CD4-positive, alpha-beta T cell (primary cell): ENCODE measurements at regions not wholly inside any gene's neighbourhood (a gene's known extent, or its start where the extent isn't known, plus 50 kb on each side); places are given as distances from the start of the nearest gene placed in this dataset.
"Not testable (repeated sequence)": the region's sequence is repeated elsewhere in the genome, so short reads cannot be mapped to it uniquely, and the experiment has no call there.

Experiments
- ATAC-seq: fragments of 200-7000 bp; cut with Tn5 transposase; one replicate; pipeline ENCODE4 v1.10.0; 2022; ENCODE audit warnings: mild to moderate bottlenecking; ENCODE audit not compliant: poor library complexity
- CTCF ChIA-PET: fragments of 350-600 bp; sonication (Branson Sonifier 250); formaldehyde crosslinking; loops from one replicate; lab custom pipeline; 2021; ENCODE audit warnings: antibody characterized with exemption, inconsistent platforms; lab: Charles Lee
- POLR2A ChIA-PET: fragments of 350-600 bp; sonication (Branson Sonifier 250); formaldehyde crosslinking; loops from one replicate; lab custom pipeline; 2021; ENCODE audit warnings: antibody characterized with exemption, inconsistent platforms; lab: Charles Lee
- DNase-seq, 14 experiments: peaks; one replicate each; pipeline ENCODE4 v3.0.0-alpha.2; 2013 to 2020; ENCODE audit warnings: mixed read lengths in 2 of 14
- H3K27ac ChIP-seq, 2 donors: one replicate each; pipeline versions ENCODE4 v1.5.1 to v1.7.0; 2013; ENCODE audit warnings: low read length in 2 of 2, low read depth in 1 of 2, mild to moderate bottlenecking in 1 of 2
- H3K27me3 ChIP-seq, 2 experiments: 1 replicate in 1 of 2; 2 replicates in 1 of 2; pipeline versions ENCODE4 v1.6.1 to v1.7.0; 2013; ENCODE audit warnings: low read length in 2 of 2, control low read depth in 1 of 2, mild to moderate bottlenecking in 1 of 2, moderate library complexity in 1 of 2; ENCODE audit not compliant: insufficient read depth in 2 of 2, control insufficient read depth in 1 of 2
- H3K36me3 ChIP-seq: one replicate; pipeline ENCODE4 v1.6.1; 2013; ENCODE audit warnings: low read length, control low read depth; ENCODE audit not compliant: insufficient read depth
- H3K4me1 ChIP-seq: one replicate; pipeline ENCODE4 v1.6.1; 2013; ENCODE audit warnings: low read length, control low read depth; ENCODE audit not compliant: insufficient read depth
- H3K4me3 ChIP-seq: one replicate; pipeline ENCODE4 v1.5.1; 2013; ENCODE audit warnings: mild to moderate bottlenecking, low read length, moderate library complexity
- H3K9me3 ChIP-seq, 2 experiments: 1 replicate in 1 of 2; 2 replicates in 1 of 2; pipeline versions ENCODE4 v1.6.1 to v1.7.0; 2013; ENCODE audit warnings: low read length in 2 of 2, mild to moderate bottlenecking in 2 of 2, control low read depth in 1 of 2, moderate library complexity in 1 of 2; ENCODE audit not compliant: control insufficient read depth in 1 of 2, insufficient read depth in 1 of 2
- H3K27ac Mint-ChIP-seq: one replicate; pipeline ENCODE4 v1.8.0; 2020; ENCODE audit warnings: mixed read lengths
- H3K27me3 Mint-ChIP-seq: one replicate; pipeline ENCODE4 v1.8.0; 2021; ENCODE audit warnings: mixed read lengths
- H3K36me3 Mint-ChIP-seq: one replicate; pipeline ENCODE4 v1.8.0; 2021; ENCODE audit warnings: low read depth, mixed read lengths
- H3K4me1 Mint-ChIP-seq: one replicate; pipeline ENCODE4 v1.8.0; 2021; ENCODE audit warnings: low read depth, mixed read lengths
- H3K4me3 Mint-ChIP-seq: one replicate; pipeline ENCODE4 v1.8.0; 2020; ENCODE audit warnings: mild to moderate bottlenecking, mixed read lengths
- H3K9me3 Mint-ChIP-seq: one replicate; pipeline ENCODE4 v1.8.0; 2020; ENCODE audit warnings: mixed read lengths
- CTCF ChIP-seq: fragments of 200-600 bp; IDR thresholded peaks from one replicate; pipeline ENCODE4 v1.8.0; 2022; ENCODE audit warnings: antibody characterized with exemption, mild to moderate bottlenecking
- intact Hi-C, 2 experiments: fragments of 100-400 bp; cut with DNase I in 1 of 2; cut with micrococcal nuclease in 1 of 2; formaldehyde crosslinking; loops; one replicate each; pipeline versions ENCODE4 v1.15.1 to v1.9.0; 2023 to 2025; cut with DNase I, micrococcal nuclease

DNA sequence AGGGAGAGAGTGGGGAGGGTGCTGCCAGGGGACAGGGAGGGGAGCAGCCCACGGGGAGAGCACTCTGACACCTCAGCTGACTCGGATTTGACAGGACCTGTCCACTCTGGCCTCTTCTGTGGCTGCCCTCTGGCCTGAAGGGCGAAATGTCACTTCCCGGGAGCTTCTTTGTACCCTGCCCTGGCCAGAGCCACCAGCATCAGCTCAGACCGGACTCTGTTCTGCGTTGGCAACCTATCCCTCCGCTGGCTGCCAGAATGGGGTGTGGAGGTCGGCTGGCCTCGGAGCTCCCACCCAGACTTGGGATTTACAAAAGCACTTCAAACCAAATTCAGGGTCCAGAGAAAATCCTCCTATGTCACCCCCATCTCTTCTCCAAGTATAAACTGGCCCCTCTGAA is 336.7 kb upstream of the FRG2C start:
- Histone ChIP-seq H3K27ac (no peak overlapping the region), H3K4me1 (no peaks in the 10 kb centered on the region), H3K27me3 (peaks cover 0 to 3% of the 10 kb centered on the region in 2 experiments), H3K9me3 (no peaks in the 10 kb centered on the region), H3K4me3 (no peak overlapping the region), H3K36me3 (no peaks in the 10 kb centered on the region)
- ATAC-seq, result no peak
- intact Hi-C loops, result no loop called here
- ChIA-PET CTCF (no interaction called here), POLR2A (no interaction called here)
- Mint-ChIP-seq H3K27me3 (peaks cover 7% of the 10 kb centered on the region), H3K36me3 (no peaks in the 10 kb centered on the region), H3K4me1 (no peaks in the 10 kb centered on the region), H3K9me3 (no peaks in the 10 kb centered on the region), H3K4me3 (no peak overlapping the region), H3K27ac (no peak overlapping the region)
- TF ChIP-seq CTCF, result no peak
- no peak for DNase-seq

- H3K27me3 ChIP-seq, result peaks cover 0 to 3% of the 10 kb centered on the region in 2 experiments
- no peak for ATAC-seq
- H3K9me3 Mint-ChIP-seq, result no peaks in the 10 kb centered on the region
- H3K4me1 Mint-ChIP-seq, result no peaks in the 10 kb centered on the region
- no peak overlapping the region for H3K27ac ChIP-seq
- CTCF ChIA-PET, result no interaction called here
- no peak for TF ChIP-seq CTCF
- H3K4me3 Mint-ChIP-seq, result no peak overlapping the region
- POLR2A ChIA-PET, result no interaction called here
- peaks cover 7% of the 10 kb centered on the region for H3K27me3 Mint-ChIP-seq
- H3K4me3 ChIP-seq, result no peak overlapping the region
- DNase-seq, result no peak
- no peak overlapping the region for H3K27ac Mint-ChIP-seq
- intact Hi-C loops, result no loop called here
- no peaks in the 10 kb centered on the region for H3K36me3 Mint-ChIP-seq
- no peaks in the 10 kb centered on the region for H3K36me3 ChIP-seq
- H3K4me1 ChIP-seq, result no peaks in the 10 kb centered on the region
- H3K9me3 ChIP-seq, result no peaks in the 10 kb centered on the region
Observed at GRCh38 chr3:75329476-75330097, 334.5 kb upstream of the FRG2C start.

GRCh38 chr3:75330446-75330845 is 333.7 kb upstream of the FRG2C start:
- H3K27me3 ChIP-seq, intact Hi-C loops, H3K4me3 Mint-ChIP-seq, H3K36me3 ChIP-seq, POLR2A ChIA-PET, H3K27me3 Mint-ChIP-seq, H3K4me3 ChIP-seq, CTCF ChIA-PET, H3K36me3 Mint-ChIP-seq, DNase-seq, H3K27ac Mint-ChIP-seq, H3K27ac ChIP-seq, H3K9me3 Mint-ChIP-seq, H3K4me1 Mint-ChIP-seq, H3K9me3 ChIP-seq, H3K4me1 ChIP-seq, ATAC-seq: not testable (repeated sequence)

GRCh38 chr3:75332090-75332489 is 332.0 kb upstream of the FRG2C start:
- H3K4me1 ChIP-seq, DNase-seq, intact Hi-C loops, H3K36me3 Mint-ChIP-seq, H3K4me3 ChIP-seq, H3K27me3 ChIP-seq, ATAC-seq, H3K27ac Mint-ChIP-seq, POLR2A ChIA-PET, H3K9me3 ChIP-seq, H3K27me3 Mint-ChIP-seq, CTCF ChIA-PET, H3K4me3 Mint-ChIP-seq, H3K27ac ChIP-seq, H3K9me3 Mint-ChIP-seq, H3K4me1 Mint-ChIP-seq, H3K36me3 ChIP-seq: not testable (repeated sequence)
